Hematopoietic multipotent progenitor cell treated with erythropoietin and hydrocortisone succinate and interleukin-3 and kit ligand, for 6 days (in vitro differentiated cells): ENCODE measurements at regions not wholly inside any gene's neighbourhood (a gene's known extent, or its start where the extent isn't known, plus 50 kb on each side); places are given as distances from the start of the nearest gene placed in this dataset.

Experiments used
- DNase-seq: peaks from one replicate; pipeline ENCODE4 v3.0.0-alpha.2; 2015

GRCh38 chr2:573805-574392 is 103.3 kb downstream of the TMEM18 start:
- no peak for DNase-seq

- DNase-seq, result no peak
These were observed 104.2 kb downstream of the TMEM18 start for GRCh38 chr2:573025-573424.

GRCh38 chr2:569681-570080 is 107.5 kb downstream of the TMEM18 start:
- no peak for DNase-seq

GRCh38 chr2:568639-569235 is 108.5 kb downstream of the TMEM18 start:
- no peak for DNase-seq

GRCh38 chr2:567865-568638 is 109.2 kb downstream of the TMEM18 start:
- DNase-seq, result no peak

- no peak for DNase-seq
These were observed 109.7 kb downstream of the TMEM18 start for GRCh38 chr2:567496-567864.

GRCh38 chr2:566379-567313 is 110.6 kb downstream of the TMEM18 start:
- no peak for DNase-seq

- no peak for DNase-seq
These were observed 112.6 kb downstream of the TMEM18 start for GRCh38 chr2:564471-565181.

GRCh38 chr2:563512-563911 is 113.7 kb downstream of the TMEM18 start:
- DNase-seq, result no peak

GRCh38 chr2:562391-563364 is 114.5 kb downstream of the TMEM18 start:
- DNase-seq, result no peak

GRCh38 chr2:558879-559278 is 118.3 kb downstream of the TMEM18 start:
- no peak for DNase-seq

- DNase-seq, result no peak
These were observed 118.9 kb downstream of the TMEM18 start for GRCh38 chr2:558302-558642.

- no peak for DNase-seq
These were observed 119.4 kb downstream of the TMEM18 start for GRCh38 chr2:557635-558301.

GRCh38 chr2:556485-556884 is 120.7 kb downstream of the TMEM18 start:
- no peak for DNase-seq

GRCh38 chr2:555164-555922 is 121.9 kb downstream of the TMEM18 start:
- DNase-seq, result no peak

- no peak for DNase-seq
These were observed 122.8 kb downstream of the TMEM18 start for GRCh38 chr2:554444-554843.

- DNase-seq, result no peak
These were observed 124.3 kb downstream of the TMEM18 start for GRCh38 chr2:552906-553305.

GRCh38 chr2:551621-552020 is 125.6 kb downstream of the TMEM18 start:
- DNase-seq, result no peak

GRCh38 chr2:550860-551567 is 126.2 kb downstream of the TMEM18 start:
- DNase-seq, result no peak
